ENCODE measurements at regions not wholly inside any gene's neighbourhood (a gene's known extent, or its start where the extent isn't known, plus 50 kb on each side); places are given as distances from the start of the nearest gene placed in this dataset.
A peak's percentile ranks its signal among the peaks of the same experiment; 100 is the strongest.

GRCh38 chr20:21570285-21570992, 56.6 kb upstream of the NKX2-2 start:
- no peak for DNase-seq (ENCODE audit: low spot score)
- Histone ChIP-seq H3K27me3 (ENCODE audit: control insufficient read depth in 4 of 4, insufficient read depth in 4 of 4, low read length in 3 of 4) (no peaks in the 10 kb centered on the region), H3K27ac (ENCODE audit: low read depth in 1 of 2, low read length in 2 of 2) (peak overlapping the region in 1 of 2 donors; percentile 10), H3K4me3 (ENCODE audit: low read depth in 1 of 3, low read length in 3 of 3) (peak overlapping the region in 2 of 3 donors; percentile 8 to 18), H3K36me3 (ENCODE audit: control insufficient read depth in 4 of 4, insufficient read depth in 3 of 4, low read depth in 1 of 4, low read length in 3 of 4) (no peaks in the 10 kb centered on the region), H3K9ac (ENCODE audit: low read depth in 1 of 2, low read length in 2 of 2) (no peak overlapping the region), H3K4me1 (ENCODE audit: control insufficient read depth in 4 of 4, insufficient read depth in 4 of 4, low read length in 3 of 4) (peaks cover 0 to 32% (median 24%) of the 10 kb centered on the region in 4 donors), H3K9me3 (ENCODE audit: control insufficient read depth in 4 of 4, low read length in 3 of 4) (no peaks in the 10 kb centered on the region)
- TF ChIP-seq FOXA1 (IDR thresholded peaks at IDR 0.05) (no peak), NR2F2 (IDR thresholded peaks at IDR 0.05) (no peak), HNF4G (IDR thresholded peaks at IDR 0.05) (no peak), RAD21 (IDR thresholded peaks at IDR 0.05) (no peak), JUND (IDR thresholded peaks at IDR 0.05) (no peak), GABPA (IDR thresholded peaks at IDR 0.05 in 1 of 2, conservative IDR thresholded peaks at IDR 0.05 in 1 of 2) (no peak), SP1 (IDR thresholded peaks at IDR 0.05) (no peak), RXRA (IDR thresholded peaks at IDR 0.05) (no peak)
- TF ChIP-seq, protein P1, sequence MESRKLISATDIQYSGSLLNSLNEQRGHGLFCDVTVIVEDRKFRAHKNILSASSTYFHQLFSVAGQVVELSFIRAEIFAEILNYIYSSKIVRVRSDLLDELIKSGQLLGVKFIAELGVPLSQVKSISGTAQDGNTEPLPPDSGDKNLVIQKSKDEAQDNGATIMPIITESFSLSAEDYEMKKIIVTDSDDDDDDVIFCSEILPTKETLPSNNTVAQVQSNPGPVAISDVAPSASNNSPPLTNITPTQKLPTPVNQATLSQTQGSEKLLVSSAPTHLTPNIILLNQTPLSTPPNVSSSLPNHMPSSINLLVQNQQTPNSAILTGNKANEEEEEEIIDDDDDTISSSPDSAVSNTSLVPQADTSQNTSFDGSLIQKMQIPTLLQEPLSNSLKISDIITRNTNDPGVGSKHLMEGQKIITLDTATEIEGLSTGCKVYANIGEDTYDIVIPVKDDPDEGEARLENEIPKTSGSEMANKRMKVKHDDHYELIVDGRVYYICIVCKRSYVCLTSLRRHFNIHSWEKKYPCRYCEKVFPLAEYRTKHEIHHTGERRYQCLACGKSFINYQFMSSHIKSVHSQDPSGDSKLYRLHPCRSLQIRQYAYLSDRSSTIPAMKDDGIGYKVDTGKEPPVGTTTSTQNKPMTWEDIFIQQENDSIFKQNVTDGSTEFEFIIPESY (IDR thresholded peaks at IDR 0.05), result no peak
- TF ChIP-seq, protein P2, sequence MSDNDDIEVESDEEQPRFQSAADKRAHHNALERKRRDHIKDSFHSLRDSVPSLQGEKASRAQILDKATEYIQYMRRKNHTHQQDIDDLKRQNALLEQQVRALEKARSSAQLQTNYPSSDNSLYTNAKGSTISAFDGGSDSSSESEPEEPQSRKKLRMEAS (IDR thresholded peaks at IDR 0.05), result no peak
- WGBS, result 51% methylated on average over 7 of the region's 7 CpGs

DNA sequence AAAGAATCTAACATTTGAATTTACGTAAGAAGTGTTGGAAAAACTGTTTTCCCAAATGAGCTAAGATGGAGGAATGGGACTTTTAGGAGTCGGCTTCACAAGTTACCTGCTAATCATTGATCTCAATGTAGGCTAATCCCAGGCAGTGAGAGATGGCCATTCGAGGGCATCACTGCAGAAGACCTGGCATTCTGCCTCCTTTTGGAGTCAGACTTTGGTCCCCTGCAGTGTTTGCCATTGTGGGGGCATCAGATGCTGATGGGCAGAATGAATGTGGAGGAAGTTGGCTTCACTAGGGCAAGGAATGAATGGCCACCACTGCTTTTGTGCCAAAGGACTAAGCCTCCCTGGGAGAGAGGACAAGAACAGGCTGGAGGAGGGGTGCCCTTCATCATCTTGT, 55.7 kb upstream of the NKX2-2 start:
- no peaks in the 10 kb centered on the region for H3K27me3 ChIP-seq (ENCODE audit: control insufficient read depth in 4 of 4, insufficient read depth in 4 of 4, low read length in 3 of 4)
- TF ChIP-seq, protein P1 (IDR thresholded peaks at IDR 0.05), result no peak
- TF ChIP-seq RAD21 (IDR thresholded peaks at IDR 0.05), result peak in 1 of 2 donors; percentile 49
- no peak for TF ChIP-seq TAF1 (conservative IDR thresholded peaks at IDR 0.05)
- TF ChIP-seq HNF4G (IDR thresholded peaks at IDR 0.05), result peak; percentile 81
- TF ChIP-seq, protein P3, sequence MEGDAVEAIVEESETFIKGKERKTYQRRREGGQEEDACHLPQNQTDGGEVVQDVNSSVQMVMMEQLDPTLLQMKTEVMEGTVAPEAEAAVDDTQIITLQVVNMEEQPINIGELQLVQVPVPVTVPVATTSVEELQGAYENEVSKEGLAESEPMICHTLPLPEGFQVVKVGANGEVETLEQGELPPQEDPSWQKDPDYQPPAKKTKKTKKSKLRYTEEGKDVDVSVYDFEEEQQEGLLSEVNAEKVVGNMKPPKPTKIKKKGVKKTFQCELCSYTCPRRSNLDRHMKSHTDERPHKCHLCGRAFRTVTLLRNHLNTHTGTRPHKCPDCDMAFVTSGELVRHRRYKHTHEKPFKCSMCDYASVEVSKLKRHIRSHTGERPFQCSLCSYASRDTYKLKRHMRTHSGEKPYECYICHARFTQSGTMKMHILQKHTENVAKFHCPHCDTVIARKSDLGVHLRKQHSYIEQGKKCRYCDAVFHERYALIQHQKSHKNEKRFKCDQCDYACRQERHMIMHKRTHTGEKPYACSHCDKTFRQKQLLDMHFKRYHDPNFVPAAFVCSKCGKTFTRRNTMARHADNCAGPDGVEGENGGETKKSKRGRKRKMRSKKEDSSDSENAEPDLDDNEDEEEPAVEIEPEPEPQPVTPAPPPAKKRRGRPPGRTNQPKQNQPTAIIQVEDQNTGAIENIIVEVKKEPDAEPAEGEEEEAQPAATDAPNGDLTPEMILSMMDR (IDR thresholded peaks at IDR 0.05; ENCODE audit: low read depth, low read length, missing input control), result no peak
- peak; percentile 84 to 87 for TF ChIP-seq HNF4A (conservative IDR thresholded peaks at IDR 0.05)
- peak; percentile 77 for TF ChIP-seq SP1 (IDR thresholded peaks at IDR 0.05)
- no peak for TF ChIP-seq JUND (IDR thresholded peaks at IDR 0.05)
- TF ChIP-seq RXRA (IDR thresholded peaks at IDR 0.05), result peak; percentile 58 to 68
- no peak for TF ChIP-seq REST (IDR thresholded peaks at IDR 0.05)
- TF ChIP-seq, protein P4, sequence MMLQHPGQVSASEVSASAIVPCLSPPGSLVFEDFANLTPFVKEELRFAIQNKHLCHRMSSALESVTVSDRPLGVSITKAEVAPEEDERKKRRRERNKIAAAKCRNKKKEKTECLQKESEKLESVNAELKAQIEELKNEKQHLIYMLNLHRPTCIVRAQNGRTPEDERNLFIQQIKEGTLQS (IDR thresholded peaks at IDR 0.05), result no peak
- no peak for TF ChIP-seq FOXA1 (IDR thresholded peaks at IDR 0.05)
- TF ChIP-seq NR2F2 (IDR thresholded peaks at IDR 0.05), result no peak
- no peak for TF ChIP-seq EGR1 (IDR thresholded peaks at IDR 0.05; ENCODE audit: low read depth in 2 of 2)
- TF ChIP-seq, protein P2 (IDR thresholded peaks at IDR 0.05), result peak; percentile 12
- no peak for TF ChIP-seq FOXA2 (IDR thresholded peaks at IDR 0.05)
- no peak for TF ChIP-seq GABPA (IDR thresholded peaks at IDR 0.05 in 1 of 2, conservative IDR thresholded peaks at IDR 0.05 in 1 of 2)
- TF ChIP-seq YY1 (IDR thresholded peaks at IDR 0.05), result peak; percentile 83
- H3K4me3 ChIP-seq (ENCODE audit: low read depth in 1 of 3, low read length in 3 of 3), result peak overlapping the region in 2 of 3 donors; percentile 18 to 21
- no peaks in the 10 kb centered on the region for H3K36me3 ChIP-seq (ENCODE audit: control insufficient read depth in 4 of 4, insufficient read depth in 3 of 4, low read depth in 1 of 4, low read length in 3 of 4)
- H3K27ac ChIP-seq (ENCODE audit: low read depth in 1 of 2, low read length in 2 of 2), result no peak overlapping the region
- peaks cover 0 to 40% (median 30%) of the 10 kb centered on the region in 4 donors for H3K4me1 ChIP-seq (ENCODE audit: control insufficient read depth in 4 of 4, insufficient read depth in 4 of 4, low read length in 3 of 4)
- 34% methylated on average over 3 of the region's 3 CpGs for WGBS
- DNase-seq (ENCODE audit: low spot score), result no peak
- no peak overlapping the region for H3K9ac ChIP-seq (ENCODE audit: low read depth in 1 of 2, low read length in 2 of 2)
- H3K9me3 ChIP-seq (ENCODE audit: control insufficient read depth in 4 of 4, low read length in 3 of 4), result no peaks in the 10 kb centered on the region
